KOPT-K1 (cell line): ENCODE measurements at regions not wholly inside any gene's neighbourhood (a gene's known extent, or its start where the extent isn't known, plus 50 kb on each side); places are given as distances from the start of the nearest gene placed in this dataset.

Experiments used
- H3K27ac ChIP-seq: fragments of 200-600 bp; sonication (generic); 2 replicates; pipeline ENCODE4 v1.5.1; 2016; ENCODE audit warnings: antibody characterized with exemption, mild to moderate bottlenecking, low read depth, low read length; ENCODE audit not compliant: poor library complexity, severe bottlenecking
- H3K36me3 ChIP-seq: fragments of 200-600 bp; sonication (generic); 2 replicates; pipeline ENCODE4 v1.5.1; 2017; ENCODE audit warnings: antibody characterized with exemption, mild to moderate bottlenecking, low read length, moderate library complexity; ENCODE audit not compliant: insufficient read depth
- H3K9me3 ChIP-seq: fragments of 200-600 bp; sonication (generic); 2 replicates; pipeline ENCODE4 v1.5.1; 2017; ENCODE audit warnings: antibody characterized with exemption, low read length, mild to moderate bottlenecking; ENCODE audit not compliant: insufficient read depth, poor library complexity, severe bottlenecking

DNA sequence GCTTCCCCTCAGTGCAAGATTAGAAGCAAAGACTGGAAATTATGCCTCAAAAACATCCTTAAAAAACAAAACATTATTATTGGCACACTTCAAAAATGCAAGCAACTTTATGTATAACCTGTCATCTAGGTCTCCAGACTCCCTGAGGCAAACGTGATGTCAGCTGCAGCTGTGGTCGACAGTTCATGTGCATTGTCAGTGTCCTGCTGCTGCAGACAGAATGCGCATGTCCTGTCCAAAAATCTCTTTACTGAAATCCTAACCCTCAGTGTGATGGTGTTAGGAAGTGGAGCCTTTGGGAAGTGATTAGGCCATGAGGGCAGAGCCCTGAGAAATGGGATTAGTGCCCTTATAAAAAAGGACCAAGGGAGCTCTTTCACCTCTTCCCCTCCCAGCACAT is 126.9 kb downstream of the CYRIA start:
- H3K27ac ChIP-seq: no peak overlapping the region
- H3K36me3 ChIP-seq: no peaks in the 10 kb centered on the region
- no peaks in the 10 kb centered on the region for H3K9me3 ChIP-seq

GRCh38 chr2:16537347-16537746 is 128.3 kb downstream of the CYRIA start:
- H3K27ac ChIP-seq: no peak overlapping the region
- no peaks in the 10 kb centered on the region for H3K9me3 ChIP-seq
- no peaks in the 10 kb centered on the region for H3K36me3 ChIP-seq

- Histone ChIP-seq H3K36me3 (no peaks in the 10 kb centered on the region), H3K9me3 (no peaks in the 10 kb centered on the region), H3K27ac (no peak overlapping the region)
Measured at GRCh38 chr2:16526193-16526592, 139.4 kb downstream of the CYRIA start.

DNA sequence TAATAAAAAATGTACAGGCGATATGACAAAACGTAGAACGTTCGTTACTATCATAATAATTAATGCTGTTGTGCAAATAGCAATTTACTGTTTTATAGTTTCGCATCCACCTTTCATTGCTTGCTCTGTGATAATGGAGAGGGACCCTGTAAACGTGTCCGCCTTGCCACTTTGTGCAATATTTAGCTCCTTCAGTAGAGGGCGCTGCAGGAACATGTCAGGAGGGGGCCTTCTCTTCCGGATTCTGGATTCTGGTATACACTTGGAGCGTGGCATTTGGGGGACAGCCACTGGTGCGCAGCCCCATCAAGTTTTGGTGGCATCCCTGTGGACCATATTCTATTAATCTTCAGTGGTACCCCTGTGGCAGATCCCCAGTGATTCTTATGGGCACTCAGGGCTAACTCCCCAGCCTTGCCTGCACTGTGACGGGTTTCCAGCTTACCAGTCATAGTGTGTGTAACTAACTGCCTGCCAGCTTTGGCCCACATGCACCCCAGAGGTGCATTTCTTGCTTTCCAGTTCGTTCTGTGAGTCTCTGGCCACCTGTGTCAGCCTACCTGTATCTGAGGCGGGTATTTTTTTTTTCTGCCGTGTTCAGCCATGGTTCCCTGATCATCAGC is 140.3 kb downstream of the CYRIA start:
- H3K9me3 ChIP-seq: no peaks in the 10 kb centered on the region
- no peak overlapping the region for H3K27ac ChIP-seq
- no peaks in the 10 kb centered on the region for H3K36me3 ChIP-seq

GRCh38 chr2:16523711-16524110 is 141.9 kb downstream of the CYRIA start:
- Histone ChIP-seq H3K27ac (no peak overlapping the region), H3K9me3 (no peaks in the 10 kb centered on the region), H3K36me3 (no peaks in the 10 kb centered on the region)

DNA sequence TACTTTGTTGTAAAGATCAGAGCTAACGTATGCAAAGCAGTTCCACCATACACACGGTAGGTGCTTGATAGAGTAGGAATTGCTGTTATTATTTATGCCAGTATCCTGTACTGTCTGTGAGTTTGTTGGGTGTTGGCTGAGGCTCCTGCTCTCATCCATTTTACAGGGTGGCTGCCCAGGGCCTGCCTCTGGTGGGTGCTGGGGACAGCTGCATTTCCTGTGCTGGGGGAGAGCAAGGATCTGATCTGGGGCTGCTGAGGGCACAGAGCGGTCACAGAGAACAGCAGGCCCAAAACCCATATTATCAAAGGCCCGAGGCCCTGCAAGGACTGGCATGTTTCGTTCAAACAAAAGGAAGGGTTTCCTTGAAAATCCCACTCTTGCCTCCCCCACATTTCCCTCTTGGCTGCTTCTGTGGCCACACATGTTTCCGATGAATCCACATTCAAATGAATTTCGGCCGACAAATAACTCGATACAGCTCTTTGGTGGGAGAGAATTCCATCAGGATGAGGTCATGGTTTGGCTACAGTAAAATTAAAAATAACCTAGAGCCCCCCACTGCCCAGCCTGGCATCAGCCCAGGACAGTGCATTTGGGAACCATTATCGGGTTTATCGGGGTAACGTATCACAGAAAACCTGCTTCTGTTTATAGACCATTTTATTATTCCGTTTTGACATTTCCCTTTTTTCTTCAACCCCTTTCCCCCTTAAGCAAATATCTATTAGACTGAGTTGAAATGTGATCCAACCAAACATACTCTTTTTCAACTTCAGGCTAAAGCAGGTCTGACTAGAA is 143.4 kb downstream of the CYRIA start:
- Histone ChIP-seq H3K27ac (no peak overlapping the region), H3K36me3 (no peaks in the 10 kb centered on the region), H3K9me3 (no peaks in the 10 kb centered on the region)

DNA sequence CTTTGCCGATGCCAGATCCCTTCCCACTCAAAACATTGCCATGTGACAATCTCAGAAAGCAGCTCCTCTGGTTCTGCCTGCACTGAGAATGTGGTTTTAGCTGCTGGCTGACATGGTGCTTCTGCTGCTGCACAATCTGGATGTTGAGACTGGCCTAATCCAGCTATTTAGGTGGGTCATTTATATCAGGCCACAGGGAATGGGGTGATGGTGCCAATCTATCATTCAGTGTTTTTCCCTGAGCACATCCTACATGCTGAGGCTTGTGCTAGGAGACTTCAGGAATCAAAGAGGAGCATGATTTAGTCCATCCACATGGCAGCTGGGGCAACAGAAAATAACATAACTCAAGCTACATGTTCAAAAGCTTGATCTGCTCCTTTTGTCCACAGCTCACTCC is 144.7 kb downstream of the CYRIA start:
- no peaks in the 10 kb centered on the region for H3K36me3 ChIP-seq
- no peaks in the 10 kb centered on the region for H3K9me3 ChIP-seq
- no peak overlapping the region for H3K27ac ChIP-seq

- no peak overlapping the region for H3K27ac ChIP-seq
- H3K9me3 ChIP-seq: no peaks in the 10 kb centered on the region
- no peaks in the 10 kb centered on the region for H3K36me3 ChIP-seq
Measured at GRCh38 chr2:16515696-16516095, 149.9 kb downstream of the CYRIA start.

DNA sequence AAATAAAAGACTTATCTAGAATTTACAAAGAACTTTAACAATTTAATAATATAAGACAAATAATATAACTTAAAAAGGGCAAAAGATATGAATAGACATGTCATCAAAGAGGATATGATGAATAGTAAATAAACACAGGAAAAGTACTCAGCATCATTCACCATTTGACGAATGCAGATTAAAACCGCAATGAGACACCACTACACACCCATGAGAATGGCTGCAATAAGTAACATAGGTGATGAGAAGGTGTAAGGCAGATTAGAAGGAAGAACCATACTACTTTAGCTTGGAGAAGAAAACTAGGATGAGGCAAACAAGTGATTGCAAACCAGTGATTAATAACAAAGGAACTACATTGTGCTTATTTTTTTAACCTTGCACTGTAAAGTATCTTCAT is 152.0 kb downstream of the CYRIA start:
- Histone ChIP-seq H3K27ac (no peak overlapping the region), H3K36me3 (no peaks in the 10 kb centered on the region), H3K9me3 (no peaks in the 10 kb centered on the region)

- no peaks in the 10 kb centered on the region for H3K36me3 ChIP-seq
- no peaks in the 10 kb centered on the region for H3K9me3 ChIP-seq
- H3K27ac ChIP-seq: no peak overlapping the region
Measured at GRCh38 chr2:16511041-16511440, 154.6 kb downstream of the CYRIA start.

DNA sequence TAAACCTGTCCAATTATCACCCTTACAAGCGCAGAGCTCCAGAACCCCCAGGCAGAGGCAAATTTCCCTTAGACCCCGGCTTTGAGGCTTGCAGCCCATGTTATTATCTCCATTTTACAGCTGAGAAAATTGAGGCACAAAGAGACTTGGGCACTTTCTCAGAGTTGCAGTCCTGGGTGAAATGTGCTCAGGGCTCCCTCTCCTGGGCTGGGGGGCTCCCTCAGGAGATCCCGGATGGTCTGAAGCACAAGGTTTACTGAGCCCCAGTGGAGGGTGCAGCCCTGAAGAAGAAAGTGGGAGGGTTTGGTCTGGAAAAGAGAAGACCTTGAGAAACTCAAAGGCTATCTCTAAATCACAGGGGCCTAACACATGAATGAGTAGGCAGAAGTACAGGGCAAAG is 156.6 kb downstream of the CYRIA start:
- Histone ChIP-seq H3K9me3 (no peaks in the 10 kb centered on the region), H3K27ac (no peak overlapping the region), H3K36me3 (no peaks in the 10 kb centered on the region)

DNA sequence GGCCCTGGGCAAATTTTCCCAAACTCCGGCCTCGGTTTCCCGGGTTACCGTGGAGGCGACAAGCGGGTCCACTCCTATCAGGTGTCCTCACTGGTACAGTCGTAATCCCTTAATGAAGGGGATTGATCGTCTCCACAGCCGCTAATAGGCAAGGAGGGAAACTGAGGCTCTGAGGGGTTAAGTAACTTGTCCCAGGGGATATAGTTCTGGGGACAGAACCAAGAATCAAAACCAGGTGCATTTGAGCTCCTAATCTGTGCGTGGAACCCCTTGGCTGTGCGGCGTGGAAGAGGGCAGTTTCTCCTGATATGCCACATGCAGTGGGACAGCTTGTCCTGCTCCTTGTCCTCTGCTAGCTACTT is 157.2 kb downstream of the CYRIA start:
- no peaks in the 10 kb centered on the region for H3K36me3 ChIP-seq
- no peak overlapping the region for H3K27ac ChIP-seq
- H3K9me3 ChIP-seq: no peaks in the 10 kb centered on the region

GRCh38 chr2:16507655-16508489 is 157.8 kb downstream of the CYRIA start:
- H3K36me3 ChIP-seq: no peaks in the 10 kb centered on the region
- no peaks in the 10 kb centered on the region for H3K9me3 ChIP-seq
- no peak overlapping the region for H3K27ac ChIP-seq

GRCh38 chr2:16506366-16506765 is 159.3 kb downstream of the CYRIA start:
- no peaks in the 10 kb centered on the region for H3K36me3 ChIP-seq
- no peaks in the 10 kb centered on the region for H3K9me3 ChIP-seq
- no peak overlapping the region for H3K27ac ChIP-seq
